ENCODE measurements at regions not wholly inside any gene's neighbourhood (a gene's known extent, or its start where the extent isn't known, plus 50 kb on each side); places are given as distances from the start of the nearest gene placed in this dataset.
"Not testable (repeated sequence)": the region's sequence is repeated elsewhere in the genome, so short reads cannot be mapped to it uniquely, and the experiment has no call there.

GRCh38 chr18:58805467-58806187 is 59.0 kb upstream of the ZNF532 start:
- Mint-ChIP-seq H3K27ac (no peak overlapping the region), H3K27me3 (peaks cover 8 to 30% of the 10 kb centered on the region in 2 donors), H3K9me3 (no peaks in the 10 kb centered on the region), H3K36me3 (no peaks in the 10 kb centered on the region), H3K4me1 (no peaks in the 10 kb centered on the region), H3K4me3 (no peak overlapping the region)
- ChIA-PET POLR2A (no interaction called here), CTCF (no interaction called here)
- Histone ChIP-seq H3K4me1 (ENCODE audit: insufficient read depth, low read length) (no peaks in the 10 kb centered on the region), H3K27ac (ENCODE audit: low read depth, low read length) (no peak overlapping the region), H3K27me3 (ENCODE audit: insufficient read depth, low read length, poor library complexity, severe bottlenecking) (no peaks in the 10 kb centered on the region), H3K4me3 (ENCODE audit: low read length) (no peak overlapping the region), H3K36me3 (ENCODE audit: insufficient read depth, low read length) (no peaks in the 10 kb centered on the region), H3K9me3 (ENCODE audit: low read length) (no peaks in the 10 kb centered on the region)
- DNase-seq = no peak

- H3K27me3 Mint-ChIP-seq = peaks cover 8 to 38% of the 10 kb centered on the region in 2 donors
- Histone ChIP-seq H3K27ac (ENCODE audit: low read depth, low read length) (no peak overlapping the region), H3K9me3 (ENCODE audit: low read length) (no peaks in the 10 kb centered on the region), H3K36me3 (ENCODE audit: insufficient read depth, low read length) (no peaks in the 10 kb centered on the region), H3K4me3 (ENCODE audit: low read length) (no peak overlapping the region), H3K27me3 (ENCODE audit: insufficient read depth, low read length, poor library complexity, severe bottlenecking) (no peaks in the 10 kb centered on the region), H3K4me1 (ENCODE audit: insufficient read depth, low read length) (no peaks in the 10 kb centered on the region)
- no peak for DNase-seq
- H3K4me1 Mint-ChIP-seq = no peaks in the 10 kb centered on the region
- no peak overlapping the region for H3K4me3 Mint-ChIP-seq
- no peaks in the 10 kb centered on the region for H3K9me3 Mint-ChIP-seq
- no peak overlapping the region for H3K27ac Mint-ChIP-seq
- CTCF ChIA-PET = no interaction called here
- POLR2A ChIA-PET = no interaction called here
- no peaks in the 10 kb centered on the region for H3K36me3 Mint-ChIP-seq
Observed at GRCh38 chr18:58806826-58807714, 57.6 kb upstream of the ZNF532 start.

- Mint-ChIP-seq H3K27ac (no peak overlapping the region), H3K4me3 (no peak overlapping the region), H3K36me3 (no peaks in the 10 kb centered on the region), H3K9me3 (no peaks in the 10 kb centered on the region), H3K4me1 (no peaks in the 10 kb centered on the region), H3K27me3 (peaks cover 11 to 38% of the 10 kb centered on the region in 2 donors)
- H3K9me3 ChIP-seq (ENCODE audit: low read length) = no peaks in the 10 kb centered on the region
- H3K27ac ChIP-seq (ENCODE audit: low read depth, low read length) = no peak overlapping the region
- no peak for DNase-seq
- no peak overlapping the region for H3K4me3 ChIP-seq (ENCODE audit: low read length)
- ChIA-PET CTCF (no interaction called here), POLR2A (no interaction called here)
- H3K27me3 ChIP-seq (ENCODE audit: insufficient read depth, low read length, poor library complexity, severe bottlenecking) = no peaks in the 10 kb centered on the region
- no peaks in the 10 kb centered on the region for H3K36me3 ChIP-seq (ENCODE audit: insufficient read depth, low read length)
- H3K4me1 ChIP-seq (ENCODE audit: insufficient read depth, low read length) = no peaks in the 10 kb centered on the region
Observed at GRCh38 chr18:58807766-58808165, 56.9 kb upstream of the ZNF532 start.

GRCh38 chr18:58808349-58808748 is 56.3 kb upstream of the ZNF532 start:
- Mint-ChIP-seq H3K4me3 (no peak overlapping the region), H3K27me3 (peaks cover 8 to 42% of the 10 kb centered on the region in 2 donors), H3K9me3 (no peaks in the 10 kb centered on the region), H3K27ac (no peak overlapping the region), H3K4me1 (no peaks in the 10 kb centered on the region), H3K36me3 (no peaks in the 10 kb centered on the region)
- Histone ChIP-seq H3K4me3 (ENCODE audit: low read length) (no peak overlapping the region), H3K36me3 (ENCODE audit: insufficient read depth, low read length) (no peaks in the 10 kb centered on the region), H3K9me3 (ENCODE audit: low read length) (no peaks in the 10 kb centered on the region), H3K4me1 (ENCODE audit: insufficient read depth, low read length) (no peaks in the 10 kb centered on the region), H3K27me3 (ENCODE audit: insufficient read depth, low read length, poor library complexity, severe bottlenecking) (no peaks in the 10 kb centered on the region), H3K27ac (ENCODE audit: low read depth, low read length) (no peak overlapping the region)
- ChIA-PET POLR2A (no interaction called here), CTCF (no interaction called here)
- no peak for DNase-seq

GRCh38 chr18:58811859-58812258 is 52.8 kb upstream of the ZNF532 start:
- H3K27me3 Mint-ChIP-seq = peaks cover 30 to 63% of the 10 kb centered on the region in 2 donors
- CTCF ChIA-PET = not testable (repeated sequence)

GRCh38 chr18:58813105-58813504 is 51.6 kb upstream of the ZNF532 start:
- Mint-ChIP-seq H3K9me3 (peaks cover 0 to 2% (median 0%) of the 10 kb centered on the region in 5 donors), H3K4me3 (no peak overlapping the region), H3K4me1 (no peaks in the 10 kb centered on the region), H3K27me3 (peaks cover 31 to 58% of the 10 kb centered on the region in 2 donors), H3K27ac (no peak overlapping the region), H3K36me3 (no peaks in the 10 kb centered on the region)
- Histone ChIP-seq H3K27ac (ENCODE audit: low read depth, low read length) (no peak overlapping the region), H3K27me3 (ENCODE audit: insufficient read depth, low read length, poor library complexity, severe bottlenecking) (peaks cover 3% of the 10 kb centered on the region), H3K4me1 (ENCODE audit: insufficient read depth, low read length) (no peaks in the 10 kb centered on the region), H3K9me3 (ENCODE audit: low read length) (no peaks in the 10 kb centered on the region), H3K4me3 (ENCODE audit: low read length) (no peak overlapping the region), H3K36me3 (ENCODE audit: insufficient read depth, low read length) (no peaks in the 10 kb centered on the region)
- no peak for DNase-seq
- CTCF ChIA-PET = no interaction called here
- POLR2A ChIA-PET = no interaction called here

More at GRCh38 chr18:58811859-58812258, 52.8 kb upstream of the ZNF532 start:
- H3K27ac ChIP-seq (ENCODE audit: low read depth, low read length); H3K27me3 ChIP-seq (ENCODE audit: insufficient read depth, low read length, poor library complexity, severe bottlenecking); DNase-seq; H3K9me3 ChIP-seq (ENCODE audit: low read length); H3K4me3 Mint-ChIP-seq; H3K36me3 Mint-ChIP-seq; H3K4me1 Mint-ChIP-seq; H3K27ac Mint-ChIP-seq; H3K4me1 ChIP-seq (ENCODE audit: insufficient read depth, low read length); H3K9me3 Mint-ChIP-seq; H3K4me3 ChIP-seq (ENCODE audit: low read length); POLR2A ChIA-PET; H3K36me3 ChIP-seq (ENCODE audit: insufficient read depth, low read length): not testable (repeated sequence)

- no peak overlapping the region for H3K27ac ChIP-seq (ENCODE audit: low read depth, low read length)
- POLR2A ChIA-PET = no interaction called here
- H3K4me3 Mint-ChIP-seq = no peak overlapping the region
- CTCF ChIA-PET = no interaction called here
- no peaks in the 10 kb centered on the region for H3K36me3 ChIP-seq (ENCODE audit: insufficient read depth, low read length)
- no peaks in the 10 kb centered on the region for H3K9me3 ChIP-seq (ENCODE audit: low read length)
- H3K27me3 Mint-ChIP-seq = peaks cover 31 to 58% of the 10 kb centered on the region in 2 donors
- H3K9me3 Mint-ChIP-seq = peaks cover 0 to 2% (median 0%) of the 10 kb centered on the region in 5 donors
- no peak overlapping the region for H3K27ac Mint-ChIP-seq
- H3K4me3 ChIP-seq (ENCODE audit: low read length) = no peak overlapping the region
- peaks cover 3% of the 10 kb centered on the region for H3K27me3 ChIP-seq (ENCODE audit: insufficient read depth, low read length, poor library complexity, severe bottlenecking)
- H3K4me1 ChIP-seq (ENCODE audit: insufficient read depth, low read length) = peaks cover 3% of the 10 kb centered on the region
- peaks cover under 1% of the 10 kb centered on the region in 3 donors for H3K4me1 Mint-ChIP-seq
- H3K36me3 Mint-ChIP-seq = no peaks in the 10 kb centered on the region
- DNase-seq = no peak
Observed at GRCh38 chr18:58813561-58814225, 51.0 kb upstream of the ZNF532 start.

- Histone ChIP-seq H3K36me3 (ENCODE audit: insufficient read depth, low read length) (no peaks in the 10 kb centered on the region), H3K27ac (ENCODE audit: low read depth, low read length) (no peak overlapping the region), H3K4me1 (ENCODE audit: insufficient read depth, low read length) (peaks cover 9% of the 10 kb centered on the region), H3K9me3 (ENCODE audit: low read length) (no peaks in the 10 kb centered on the region), H3K4me3 (ENCODE audit: low read length) (no peak overlapping the region), H3K27me3 (ENCODE audit: insufficient read depth, low read length, poor library complexity, severe bottlenecking) (peaks cover 3% of the 10 kb centered on the region)
- Mint-ChIP-seq H3K9me3 (peaks cover 0 to 2% (median 0%) of the 10 kb centered on the region in 5 donors), H3K27me3 (peaks cover 31 to 61% of the 10 kb centered on the region in 2 donors), H3K36me3 (no peaks in the 10 kb centered on the region), H3K27ac (peak overlapping the region in 1 of 8 donors; percentile 63), H3K4me1 (peaks cover 7% of the 10 kb centered on the region in 3 donors), H3K4me3 (no peak overlapping the region)
- ChIA-PET CTCF (no interaction called here), POLR2A (no interaction called here)
- no peak for DNase-seq
Observed at GRCh38 chr18:58814317-58814716, 50.4 kb upstream of the ZNF532 start.
